ES-I3 (cell line): ENCODE measurements at regions not wholly inside any gene's neighbourhood (a gene's known extent, or its start where the extent isn't known, plus 50 kb on each side); places are given as distances from the start of the nearest gene placed in this dataset.

Experiments used
- H3K36me3 ChIP-seq: 2 replicates; pipeline ENCODE4 v1.6.1; 2013; ENCODE audit warnings: mild to moderate bottlenecking, low read length, control low read depth, moderate library complexity; ENCODE audit not compliant: insufficient read depth
- H3K4me1 ChIP-seq: 2 replicates; pipeline ENCODE4 v1.6.1; 2013; ENCODE audit warnings: mild to moderate bottlenecking, control low read depth, low read length; ENCODE audit not compliant: insufficient read depth
- H3K9ac ChIP-seq: 2 replicates; pipeline ENCODE4 v1.6.1; 2013; ENCODE audit warnings: low read depth, mild to moderate bottlenecking, low read length, moderate library complexity
- H3K9me3 ChIP-seq: 2 replicates; pipeline ENCODE4 v1.6.1; 2013; ENCODE audit warnings: mild to moderate bottlenecking, low read length, moderate library complexity; ENCODE audit not compliant: control insufficient read depth, insufficient read depth

DNA sequence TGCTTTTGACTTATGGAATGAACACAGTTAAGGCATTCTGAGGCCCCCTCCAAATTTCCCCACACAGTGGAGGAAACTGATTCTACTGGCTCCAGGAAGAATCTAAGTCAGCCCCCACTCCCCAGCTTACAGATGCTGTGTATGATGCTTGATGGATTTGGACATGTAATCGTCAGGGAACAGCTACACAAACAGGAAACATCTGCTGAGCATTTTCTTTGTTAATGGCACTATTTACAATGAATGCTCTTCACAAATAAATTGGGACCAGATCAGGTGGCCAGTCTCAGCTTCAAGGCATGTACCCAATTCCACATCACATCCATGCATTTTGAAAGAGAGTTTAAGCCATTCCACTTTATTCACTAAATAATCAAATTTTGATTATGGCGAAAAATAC lies 562.3 kb downstream of the SOX11 start:
- Histone ChIP-seq H3K9ac (no peak overlapping the region), H3K9me3 (no peaks in the 10 kb centered on the region), H3K4me1 (no peaks in the 10 kb centered on the region), H3K36me3 (no peaks in the 10 kb centered on the region)

DNA sequence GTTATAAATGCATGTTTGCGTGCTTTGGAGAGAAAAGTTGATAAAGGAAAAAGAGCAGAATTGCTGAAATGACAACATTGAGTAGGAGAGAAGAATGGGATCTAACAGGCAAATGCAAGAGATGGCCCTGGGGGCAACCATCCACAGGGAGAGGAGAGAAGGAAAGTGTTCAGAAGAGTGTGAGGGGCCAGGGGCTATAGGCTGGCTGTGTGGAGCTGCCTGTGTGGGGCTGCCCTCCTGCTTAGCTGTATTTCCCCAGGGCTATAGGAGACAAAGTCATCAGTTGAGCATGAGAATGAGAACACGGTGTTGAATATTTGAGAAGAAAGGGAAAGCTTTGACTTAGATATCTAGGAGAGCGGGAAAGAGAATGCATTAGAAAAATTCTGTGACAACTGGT lies 572.0 kb downstream of the SOX11 start:
- Histone ChIP-seq H3K9ac (no peak overlapping the region), H3K4me1 (no peaks in the 10 kb centered on the region), H3K9me3 (no peaks in the 10 kb centered on the region), H3K36me3 (no peaks in the 10 kb centered on the region)

DNA sequence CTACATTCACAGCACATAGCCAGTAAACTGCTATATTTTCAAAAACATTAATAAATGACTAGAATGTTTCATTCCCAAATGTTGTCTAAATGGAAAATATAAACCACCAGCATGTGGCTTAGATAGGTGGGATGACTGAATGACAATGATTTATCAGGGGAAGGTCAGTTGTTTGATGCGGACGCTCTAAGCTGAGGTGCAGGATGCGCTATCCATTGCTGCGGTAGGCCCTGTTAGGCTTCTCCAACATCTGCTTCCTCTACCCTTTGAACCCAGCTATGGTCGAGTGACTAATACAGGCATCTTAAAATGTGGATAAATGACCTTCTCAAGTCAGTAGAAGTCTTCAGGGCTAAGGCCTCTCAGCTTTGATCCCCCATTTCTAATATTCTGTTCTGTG lies 584.2 kb downstream of the CMPK2 start:
- no peaks in the 10 kb centered on the region for H3K9me3 ChIP-seq
- H3K36me3 ChIP-seq: no peaks in the 10 kb centered on the region
- no peaks in the 10 kb centered on the region; the same call in 1 of the 2 replicates for H3K4me1 ChIP-seq
- H3K9ac ChIP-seq: no peak overlapping the region

DNA sequence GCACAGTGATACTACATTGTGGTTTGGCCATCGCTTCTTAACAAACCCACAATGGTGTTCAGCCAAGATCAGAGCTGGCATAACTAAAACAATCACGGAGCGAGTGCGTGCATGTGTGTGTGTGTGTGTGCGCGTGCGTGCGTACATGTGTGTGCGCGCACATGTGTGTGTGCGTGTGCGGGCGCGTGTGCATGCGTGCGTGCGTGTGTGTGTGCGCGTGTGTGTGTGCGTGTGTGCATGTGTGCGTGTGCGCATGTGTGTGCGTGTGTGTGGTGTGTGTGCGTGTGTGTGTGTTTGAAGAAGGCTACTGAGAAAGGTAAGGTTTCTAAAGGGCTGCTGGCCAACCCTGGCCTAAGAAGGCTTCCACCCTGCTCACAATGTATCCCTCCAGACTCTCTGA lies 582.4 kb downstream of the CMPK2 start:
- Histone ChIP-seq H3K9me3 (no peaks in the 10 kb centered on the region), H3K9ac (no peak overlapping the region), H3K4me1 (no peaks in the 10 kb centered on the region; the same call in 1 of the 2 replicates), H3K36me3 (no peaks in the 10 kb centered on the region)

DNA sequence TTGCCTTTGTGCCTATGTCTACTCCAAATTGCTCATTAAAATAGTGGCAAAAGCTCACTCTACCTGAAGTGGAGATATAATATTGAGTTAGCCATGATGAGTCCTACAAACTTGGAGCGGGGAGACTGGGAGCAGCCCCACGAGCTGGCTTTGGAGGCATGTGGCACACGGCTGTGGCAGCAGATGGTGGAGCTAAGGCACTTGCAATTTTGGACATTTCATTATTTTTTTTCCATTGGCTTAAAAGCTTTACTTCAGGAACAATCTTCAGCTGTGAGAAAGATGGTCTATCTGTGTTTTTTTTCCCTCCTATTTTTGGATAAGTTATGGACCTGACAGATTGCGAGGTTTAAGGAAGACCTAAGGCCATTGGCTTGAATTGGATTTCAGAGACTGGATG lies 578.3 kb downstream of the CMPK2 start:
- Histone ChIP-seq H3K9me3 (no peaks in the 10 kb centered on the region; the same call in 1 of the 2 replicates), H3K4me1 (no peaks in the 10 kb centered on the region), H3K36me3 (no peaks in the 10 kb centered on the region)

DNA sequence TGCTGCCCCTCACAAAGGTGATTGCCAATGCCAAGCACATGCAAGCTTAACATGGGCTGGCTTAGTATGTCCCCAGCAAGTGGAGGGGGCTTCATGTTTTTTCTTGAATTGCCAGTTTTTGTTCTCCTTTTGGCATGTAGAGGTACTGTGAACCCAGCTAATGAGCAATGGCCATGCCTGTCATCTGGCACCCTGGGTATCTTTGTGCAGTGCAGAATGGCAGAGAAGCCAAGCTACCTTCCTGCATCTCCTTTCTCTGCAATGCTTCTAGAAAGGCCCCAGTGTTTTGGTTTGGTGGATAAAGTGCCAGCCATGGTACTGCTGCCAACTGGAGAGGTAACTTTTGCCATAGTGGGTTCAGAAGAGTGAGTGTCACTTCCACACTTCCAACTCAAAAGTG lies 576.9 kb downstream of the CMPK2 start:
- Histone ChIP-seq H3K4me1 (no peaks in the 10 kb centered on the region), H3K9me3 (no peaks in the 10 kb centered on the region; the same call in 1 of the 2 replicates), H3K9ac (no peak overlapping the region), H3K36me3 (no peaks in the 10 kb centered on the region)

More for the DNA sequence above, 578.3 kb downstream of the CMPK2 start:
- H3K9ac ChIP-seq: no peak overlapping the region

DNA sequence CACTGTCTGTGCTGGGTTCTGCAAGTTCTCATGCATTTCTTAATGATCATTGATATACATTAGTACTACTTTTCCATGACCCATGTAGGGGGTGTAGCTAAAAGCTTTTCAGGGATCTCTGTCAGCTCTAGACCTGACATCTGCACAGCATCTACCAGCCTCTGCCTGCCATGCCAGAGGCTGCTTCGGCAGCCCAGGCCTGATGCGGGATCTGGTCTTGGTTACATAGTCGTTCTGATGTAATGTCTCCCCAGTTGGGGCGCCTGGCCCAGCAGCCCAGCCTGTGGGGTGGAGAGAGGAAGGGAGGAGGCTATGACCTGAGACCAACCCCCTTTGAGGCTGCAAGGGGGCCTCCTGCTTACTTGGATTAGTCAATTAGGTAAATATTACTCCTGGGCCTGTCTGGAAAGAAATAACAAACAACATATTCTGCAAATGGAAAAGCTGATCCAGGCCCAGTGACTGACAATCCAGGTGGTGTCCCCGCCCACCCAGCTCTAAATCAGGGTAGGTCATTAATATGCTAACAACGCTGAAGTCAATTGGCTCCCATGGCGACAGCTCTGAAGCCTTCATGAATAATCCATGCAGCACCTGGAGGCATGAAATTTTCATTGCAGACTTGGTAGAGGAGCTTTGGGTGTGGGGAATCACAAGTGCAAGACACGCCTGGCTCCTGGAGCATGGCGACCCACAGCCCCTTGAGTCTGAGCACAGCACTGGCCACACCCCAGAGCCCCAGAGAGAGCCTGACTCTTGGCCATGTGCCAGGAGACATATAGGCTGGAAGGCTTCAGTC lies 575.3 kb downstream of the CMPK2 start:
- Histone ChIP-seq H3K9me3 (no peaks in the 10 kb centered on the region; the same call in 1 of the 2 replicates), H3K4me1 (no peaks in the 10 kb centered on the region), H3K36me3 (no peaks in the 10 kb centered on the region), H3K9ac (no peak overlapping the region)

DNA sequence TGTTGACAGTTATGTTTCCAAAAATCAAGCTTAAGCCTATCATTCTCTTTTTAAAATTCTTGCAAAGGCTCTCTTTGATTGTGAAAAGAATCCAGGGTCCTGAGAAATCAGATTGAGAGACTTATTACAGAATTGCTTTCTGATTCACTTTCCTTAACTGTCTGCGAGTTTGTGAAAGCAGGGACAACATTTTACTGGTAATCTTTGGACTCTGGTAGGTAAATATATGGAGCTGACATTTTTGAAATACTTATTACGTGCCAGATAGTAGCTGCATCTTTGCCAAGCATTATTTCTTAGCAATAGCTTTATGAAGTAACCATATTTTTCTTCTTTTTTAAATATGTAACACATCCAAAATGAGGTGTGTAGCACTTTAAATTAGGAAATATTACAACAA lies 570.9 kb downstream of the CMPK2 start:
- Histone ChIP-seq H3K36me3 (no peaks in the 10 kb centered on the region), H3K4me1 (no peaks in the 10 kb centered on the region), H3K9me3 (no peaks in the 10 kb centered on the region; the same call in 1 of the 2 replicates), H3K9ac (no peak overlapping the region)

DNA sequence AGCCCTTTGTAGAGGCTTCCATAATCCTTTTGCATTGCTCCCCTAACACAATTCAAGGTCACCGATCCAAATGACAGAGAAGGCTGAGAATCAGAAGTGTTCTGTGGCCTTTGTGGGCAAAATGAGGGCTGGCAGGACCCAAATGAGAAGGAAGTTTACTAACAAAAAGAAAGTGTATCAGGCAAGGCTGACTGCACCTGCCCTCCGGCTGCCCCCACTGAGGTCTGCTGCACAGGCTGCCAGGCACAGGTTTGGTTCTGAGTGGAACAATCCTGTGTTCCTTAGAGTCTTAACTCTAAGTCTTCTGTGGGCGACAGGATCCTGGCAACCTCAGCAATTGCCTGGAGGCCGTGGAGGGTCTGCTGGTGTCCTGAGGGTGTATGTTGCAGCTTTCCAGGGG lies 568.5 kb downstream of the CMPK2 start:
- Histone ChIP-seq H3K9me3 (no peaks in the 10 kb centered on the region), H3K36me3 (no peaks in the 10 kb centered on the region), H3K4me1 (no peaks in the 10 kb centered on the region), H3K9ac (no peak overlapping the region)

DNA sequence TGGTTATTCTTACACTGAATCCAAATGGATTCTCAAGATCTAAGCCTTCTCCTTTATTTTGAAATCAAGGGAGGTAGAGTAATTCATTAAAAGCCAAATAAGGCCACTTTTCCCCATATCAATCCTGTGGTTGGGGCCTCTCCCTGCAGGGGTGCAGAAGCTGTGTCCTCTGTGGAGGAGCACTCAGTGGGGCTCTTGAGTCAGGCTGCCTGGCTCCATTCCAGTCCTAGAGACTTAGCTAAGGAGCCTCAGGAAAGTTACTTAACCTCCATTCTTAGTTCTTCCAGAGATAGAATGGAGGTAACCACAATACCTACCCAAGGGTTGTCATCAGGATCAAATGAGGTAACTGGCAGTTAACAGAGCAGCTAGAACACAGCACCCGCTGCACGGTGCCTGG lies 564.3 kb downstream of the CMPK2 start:
- no peak overlapping the region for H3K9ac ChIP-seq
- H3K36me3 ChIP-seq: no peaks in the 10 kb centered on the region
- no peaks in the 10 kb centered on the region for H3K9me3 ChIP-seq
- H3K4me1 ChIP-seq: no peaks in the 10 kb centered on the region

DNA sequence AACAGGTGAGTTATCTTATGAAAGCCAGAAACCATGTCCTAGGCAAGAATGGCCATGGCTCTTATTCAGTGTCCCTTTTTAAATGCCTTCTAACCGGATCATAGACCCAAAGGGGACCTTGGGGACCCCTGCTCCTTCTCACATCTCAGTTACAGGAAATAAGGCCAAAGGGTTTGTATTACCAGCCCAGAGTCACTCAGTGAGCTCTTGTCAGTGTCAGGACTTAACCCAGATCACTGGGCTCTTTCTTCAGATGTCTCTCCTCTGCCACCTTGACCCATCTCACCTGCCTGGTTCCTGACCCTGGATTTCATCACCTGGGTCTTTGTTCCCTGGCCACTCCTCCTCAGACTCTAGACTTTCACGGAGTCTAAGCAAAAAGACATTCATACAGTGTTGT lies 556.7 kb downstream of the CMPK2 start:
- H3K4me1 ChIP-seq: no peaks in the 10 kb centered on the region
- H3K9ac ChIP-seq: no peak overlapping the region
- H3K36me3 ChIP-seq: no peaks in the 10 kb centered on the region
- no peaks in the 10 kb centered on the region for H3K9me3 ChIP-seq

DNA sequence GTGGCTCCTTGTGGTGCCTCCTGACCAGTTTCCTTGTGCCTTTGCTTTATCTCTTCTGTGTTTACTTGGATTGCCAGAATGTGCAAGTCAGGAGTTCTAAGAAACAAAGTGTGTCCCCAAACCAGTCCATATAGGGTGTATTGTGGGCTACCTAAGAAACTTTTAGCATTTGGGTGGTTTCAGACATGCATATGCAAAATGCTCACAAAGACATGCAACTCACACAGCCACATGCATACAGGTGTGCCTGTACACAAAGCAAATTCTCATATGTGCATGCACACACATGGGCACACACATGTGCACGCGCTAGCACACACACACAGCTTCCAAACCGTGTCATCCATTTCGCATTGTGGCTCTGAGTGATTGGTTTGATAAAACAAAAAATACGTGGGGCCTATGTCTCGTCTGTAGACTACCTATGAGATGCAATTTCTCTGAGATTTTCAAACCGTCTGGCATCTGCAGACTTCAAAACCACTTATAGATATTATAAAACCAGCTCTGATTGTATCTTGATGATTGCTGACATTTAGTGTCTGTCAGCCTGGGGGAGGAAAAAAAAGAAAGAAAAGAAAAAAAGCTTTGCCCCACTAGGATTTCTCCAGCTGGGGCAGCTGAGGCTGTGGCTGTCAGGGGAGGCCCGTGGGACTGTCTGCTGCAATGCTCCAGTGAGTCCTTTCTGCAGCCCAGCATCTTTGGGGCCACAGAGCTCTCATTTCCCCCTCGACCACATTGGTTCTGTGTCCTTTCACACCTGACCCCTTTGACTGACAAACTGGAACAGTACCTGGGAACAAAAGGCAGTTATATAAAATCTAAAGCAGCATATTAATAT lies 556.1 kb downstream of the CMPK2 start:
- H3K36me3 ChIP-seq: no peaks in the 10 kb centered on the region
- H3K9me3 ChIP-seq: no peaks in the 10 kb centered on the region
- H3K9ac ChIP-seq: no peak overlapping the region
- no peaks in the 10 kb centered on the region for H3K4me1 ChIP-seq

DNA sequence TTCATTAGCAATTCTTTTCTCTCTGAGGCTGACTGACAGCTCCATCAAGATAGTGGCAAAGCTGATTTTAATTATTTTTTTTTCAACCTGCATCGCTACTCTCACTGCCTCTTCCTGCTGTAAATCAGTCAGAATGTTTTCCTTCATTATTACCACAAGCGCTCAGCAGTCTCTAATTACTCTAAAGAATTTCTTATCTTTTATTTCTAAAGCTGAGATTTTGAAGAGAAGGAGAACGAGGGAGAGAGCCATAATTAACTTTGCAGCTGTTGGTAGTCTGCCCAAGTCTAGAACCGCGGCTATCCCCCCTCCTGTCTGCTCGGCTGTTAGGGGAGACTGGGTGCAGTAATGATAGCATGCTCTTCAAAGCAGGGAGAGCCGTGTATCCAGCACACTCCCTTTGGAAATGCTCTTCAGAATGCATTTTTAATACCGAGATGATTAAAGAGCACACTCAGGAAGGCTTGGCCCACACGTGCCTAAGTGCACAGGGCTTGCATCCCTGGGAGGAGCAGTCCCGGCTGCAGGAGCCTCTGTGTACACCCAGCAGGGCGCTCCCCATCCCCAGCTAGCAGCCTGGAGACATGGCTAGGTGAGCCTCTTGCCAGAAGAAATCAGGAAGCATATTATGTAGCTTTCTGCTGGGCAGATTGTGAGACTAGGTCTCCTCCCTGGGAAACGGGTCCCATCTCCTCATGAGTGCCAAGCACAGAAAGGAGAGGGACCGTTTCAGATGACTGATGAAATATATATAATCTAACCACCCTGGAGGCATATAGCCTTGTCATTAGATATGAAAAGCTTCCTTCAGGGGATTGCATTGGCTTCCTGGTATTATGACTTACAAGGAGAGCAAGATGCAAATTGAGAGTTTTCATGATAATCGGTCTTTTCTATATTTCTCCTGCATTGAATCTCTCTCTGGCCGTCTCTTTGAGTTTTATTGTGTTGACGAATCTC lies 555.2 kb downstream of the CMPK2 start:
- Histone ChIP-seq H3K9me3 (no peaks in the 10 kb centered on the region), H3K9ac (no peak overlapping the region), H3K4me1 (no peaks in the 10 kb centered on the region), H3K36me3 (no peaks in the 10 kb centered on the region)

DNA sequence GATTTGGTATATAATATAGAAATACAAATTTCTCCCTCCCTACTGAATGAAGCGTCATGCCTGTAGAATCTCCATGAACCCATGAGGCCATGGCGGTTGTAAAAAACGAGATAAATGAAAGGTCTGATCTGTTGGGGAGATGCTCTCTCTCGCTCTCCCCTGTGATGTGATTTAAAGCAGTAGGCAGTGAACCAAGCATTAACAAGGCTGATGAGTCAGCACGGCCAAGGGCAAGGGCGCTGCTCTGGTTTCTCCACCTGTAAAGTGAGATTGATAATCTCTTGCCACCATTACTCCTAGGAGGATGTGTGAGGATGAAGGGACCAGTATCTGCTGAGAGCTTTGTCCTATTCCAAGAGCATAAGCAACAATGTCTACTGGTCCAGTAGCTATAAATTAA lies 553.3 kb downstream of the CMPK2 start:
- Histone ChIP-seq H3K36me3 (no peaks in the 10 kb centered on the region), H3K9ac (no peak overlapping the region), H3K4me1 (no peaks in the 10 kb centered on the region), H3K9me3 (no peaks in the 10 kb centered on the region)
